GM23338 (cell line): ENCODE measurements at regions not wholly inside any gene's neighbourhood (a gene's known extent, or its start where the extent isn't known, plus 50 kb on each side); places are given as distances from the start of the nearest gene placed in this dataset.

Source experiments
- CREB1 ChIP-seq: fragments of 250-450 bp; sonication (Bioruptor Pico); IDR thresholded peaks from 2 replicates; pipeline ENCODE4 v1.5.0; 2020; ENCODE audit warnings: low read depth, mild to moderate bottlenecking, moderate library complexity
- CTCF ChIP-seq, 2 experiments: fragments of 200-600 bp in 1 of 2; sonication (generic) in 1 of 2; conservative IDR thresholded peaks; 2 replicates each; pipeline versions ENCODE4 v1.5.1 to v1.6.1; 2016 to 2017; ENCODE audit warnings: antibody characterized with exemption in 2 of 2, low read depth in 2 of 2, mild to moderate bottlenecking in 2 of 2, moderate library complexity in 1 of 2
- EZH2 ChIP-seq: fragments of 200-600 bp; sonication (generic); IDR thresholded peaks from one replicate; pipeline ENCODE4 v1.8.0; 2017; ENCODE audit warnings: antibody characterized with exemption, mild to moderate bottlenecking, low read depth; ENCODE audit not compliant: unreplicated experiment
- EZH2phosphoT487 ChIP-seq: fragments of 200-600 bp; sonication (generic); IDR thresholded peaks from one replicate; pipeline ENCODE4 v1.8.1; 2018; ENCODE audit warnings: antibody characterized with exemption; ENCODE audit not compliant: unreplicated experiment
- POLR2AphosphoS5 ChIP-seq: IDR thresholded peaks from 2 replicates; pipeline ENCODE4 v1.6.1; 2016; ENCODE audit warnings: antibody characterized with exemption, low read depth
- STAT1 ChIP-seq: IDR thresholded peaks from one replicate; pipeline ENCODE4 v1.6.1; 2016; ENCODE audit warnings: antibody characterized with exemption; ENCODE audit not compliant: unreplicated experiment
- ZNF331 ChIP-seq: fragments of 250-450 bp; sonication (Bioruptor Pico); IDR thresholded peaks from 2 replicates; pipeline ENCODE4 v1.5.0; 2020; ENCODE audit warnings: low read depth, mild to moderate bottlenecking, moderate library complexity
- TF ChIP-seq, protein P1 (sequence below): IDR thresholded peaks from one replicate; pipeline ENCODE4 v1.6.1; 2018; ENCODE audit warnings: antibody characterized with exemption; ENCODE audit not compliant: unreplicated experiment

DNA sequence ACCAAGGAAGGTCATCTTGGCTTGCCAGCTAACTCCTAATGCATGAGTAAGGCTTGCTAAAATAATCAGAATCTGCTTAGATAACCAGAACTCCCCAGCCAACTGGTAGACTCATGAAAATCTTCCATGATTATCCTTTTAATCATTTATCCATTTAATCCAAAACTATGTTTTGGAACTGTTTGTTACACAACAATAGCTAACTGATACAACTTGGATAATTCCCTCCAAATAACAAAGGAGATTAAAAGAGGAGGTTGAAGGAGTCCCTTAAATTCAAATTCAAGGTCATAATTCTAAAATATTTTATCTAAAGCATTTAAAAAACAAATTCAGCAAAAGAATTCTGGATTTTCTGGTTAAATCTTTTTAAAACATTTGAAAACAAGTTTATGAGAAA, 222.1 kb downstream of the DEPDC1B start:
- TF ChIP-seq EZH2phosphoT487, result no peak
- no peak for TF ChIP-seq CTCF (conservative IDR thresholded peaks at IDR 0.05; ENCODE audit: low read depth in 2 of 2)
- no peak for TF ChIP-seq EZH2
- no peak for TF ChIP-seq POLR2AphosphoS5
- TF ChIP-seq, protein P1, sequence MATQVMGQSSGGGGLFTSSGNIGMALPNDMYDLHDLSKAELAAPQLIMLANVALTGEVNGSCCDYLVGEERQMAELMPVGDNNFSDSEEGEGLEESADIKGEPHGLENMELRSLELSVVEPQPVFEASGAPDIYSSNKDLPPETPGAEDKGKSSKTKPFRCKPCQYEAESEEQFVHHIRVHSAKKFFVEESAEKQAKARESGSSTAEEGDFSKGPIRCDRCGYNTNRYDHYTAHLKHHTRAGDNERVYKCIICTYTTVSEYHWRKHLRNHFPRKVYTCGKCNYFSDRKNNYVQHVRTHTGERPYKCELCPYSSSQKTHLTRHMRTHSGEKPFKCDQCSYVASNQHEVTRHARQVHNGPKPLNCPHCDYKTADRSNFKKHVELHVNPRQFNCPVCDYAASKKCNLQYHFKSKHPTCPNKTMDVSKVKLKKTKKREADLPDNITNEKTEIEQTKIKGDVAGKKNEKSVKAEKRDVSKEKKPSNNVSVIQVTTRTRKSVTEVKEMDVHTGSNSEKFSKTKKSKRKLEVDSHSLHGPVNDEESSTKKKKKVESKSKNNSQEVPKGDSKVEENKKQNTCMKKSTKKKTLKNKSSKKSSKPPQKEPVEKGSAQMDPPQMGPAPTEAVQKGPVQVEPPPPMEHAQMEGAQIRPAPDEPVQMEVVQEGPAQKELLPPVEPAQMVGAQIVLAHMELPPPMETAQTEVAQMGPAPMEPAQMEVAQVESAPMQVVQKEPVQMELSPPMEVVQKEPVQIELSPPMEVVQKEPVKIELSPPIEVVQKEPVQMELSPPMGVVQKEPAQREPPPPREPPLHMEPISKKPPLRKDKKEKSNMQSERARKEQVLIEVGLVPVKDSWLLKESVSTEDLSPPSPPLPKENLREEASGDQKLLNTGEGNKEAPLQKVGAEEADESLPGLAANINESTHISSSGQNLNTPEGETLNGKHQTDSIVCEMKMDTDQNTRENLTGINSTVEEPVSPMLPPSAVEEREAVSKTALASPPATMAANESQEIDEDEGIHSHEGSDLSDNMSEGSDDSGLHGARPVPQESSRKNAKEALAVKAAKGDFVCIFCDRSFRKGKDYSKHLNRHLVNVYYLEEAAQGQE, result no peak
- TF ChIP-seq ZNF331 (CRISPR knock-in tag), result no peak
- no peak for TF ChIP-seq CREB1
- TF ChIP-seq STAT1, result no peak
